ENCODE measurements at regions not wholly inside any gene's neighbourhood (a gene's known extent, or its start where the extent isn't known, plus 50 kb on each side); places are given as distances from the start of the nearest gene placed in this dataset.

DNA sequence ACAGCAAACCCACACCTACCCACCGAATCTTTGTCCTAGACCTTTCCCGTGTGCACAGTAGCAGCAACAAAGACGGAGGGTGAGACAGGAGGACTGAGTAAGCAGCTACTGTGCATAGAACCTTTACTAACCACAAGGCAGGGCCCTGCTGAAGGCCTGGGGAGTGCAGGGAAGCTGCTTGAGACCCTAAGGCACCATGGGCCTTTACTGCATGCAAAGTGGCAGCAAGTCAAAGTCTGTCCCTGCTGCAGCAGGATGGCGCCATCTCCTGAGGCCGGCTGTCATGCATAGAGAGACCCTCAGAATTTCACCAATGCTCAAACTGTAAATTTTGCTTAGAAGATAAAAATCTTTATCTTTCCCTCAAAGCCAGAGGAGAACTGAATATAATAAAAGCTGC is 610.5 kb downstream of the ACTR3B start:
- no peaks in the 10 kb centered on the region for H3K27me3 ChIP-seq (ENCODE audit: insufficient read depth, low read depth, low read length)
- H2AFZ ChIP-seq (ENCODE audit: low read depth, low read length) = no peak overlapping the region
- no peak for TF ChIP-seq RAD21 (conservative IDR thresholded peaks at IDR 0.05)
- TF ChIP-seq, protein P1, sequence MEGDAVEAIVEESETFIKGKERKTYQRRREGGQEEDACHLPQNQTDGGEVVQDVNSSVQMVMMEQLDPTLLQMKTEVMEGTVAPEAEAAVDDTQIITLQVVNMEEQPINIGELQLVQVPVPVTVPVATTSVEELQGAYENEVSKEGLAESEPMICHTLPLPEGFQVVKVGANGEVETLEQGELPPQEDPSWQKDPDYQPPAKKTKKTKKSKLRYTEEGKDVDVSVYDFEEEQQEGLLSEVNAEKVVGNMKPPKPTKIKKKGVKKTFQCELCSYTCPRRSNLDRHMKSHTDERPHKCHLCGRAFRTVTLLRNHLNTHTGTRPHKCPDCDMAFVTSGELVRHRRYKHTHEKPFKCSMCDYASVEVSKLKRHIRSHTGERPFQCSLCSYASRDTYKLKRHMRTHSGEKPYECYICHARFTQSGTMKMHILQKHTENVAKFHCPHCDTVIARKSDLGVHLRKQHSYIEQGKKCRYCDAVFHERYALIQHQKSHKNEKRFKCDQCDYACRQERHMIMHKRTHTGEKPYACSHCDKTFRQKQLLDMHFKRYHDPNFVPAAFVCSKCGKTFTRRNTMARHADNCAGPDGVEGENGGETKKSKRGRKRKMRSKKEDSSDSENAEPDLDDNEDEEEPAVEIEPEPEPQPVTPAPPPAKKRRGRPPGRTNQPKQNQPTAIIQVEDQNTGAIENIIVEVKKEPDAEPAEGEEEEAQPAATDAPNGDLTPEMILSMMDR (IDR thresholded peaks at IDR 0.05; ENCODE audit: poor library complexity, severe bottlenecking) = no peak
- no peak for TF ChIP-seq POLR2AphosphoS5 (IDR thresholded peaks at IDR 0.05)
- TF ChIP-seq SMC3 (conservative IDR thresholded peaks at IDR 0.05; ENCODE audit: poor library complexity) = no peak
- TF ChIP-seq TAF1 (IDR thresholded peaks at IDR 0.05; ENCODE audit: low read depth) = no peak
- TF ChIP-seq, protein P2, sequence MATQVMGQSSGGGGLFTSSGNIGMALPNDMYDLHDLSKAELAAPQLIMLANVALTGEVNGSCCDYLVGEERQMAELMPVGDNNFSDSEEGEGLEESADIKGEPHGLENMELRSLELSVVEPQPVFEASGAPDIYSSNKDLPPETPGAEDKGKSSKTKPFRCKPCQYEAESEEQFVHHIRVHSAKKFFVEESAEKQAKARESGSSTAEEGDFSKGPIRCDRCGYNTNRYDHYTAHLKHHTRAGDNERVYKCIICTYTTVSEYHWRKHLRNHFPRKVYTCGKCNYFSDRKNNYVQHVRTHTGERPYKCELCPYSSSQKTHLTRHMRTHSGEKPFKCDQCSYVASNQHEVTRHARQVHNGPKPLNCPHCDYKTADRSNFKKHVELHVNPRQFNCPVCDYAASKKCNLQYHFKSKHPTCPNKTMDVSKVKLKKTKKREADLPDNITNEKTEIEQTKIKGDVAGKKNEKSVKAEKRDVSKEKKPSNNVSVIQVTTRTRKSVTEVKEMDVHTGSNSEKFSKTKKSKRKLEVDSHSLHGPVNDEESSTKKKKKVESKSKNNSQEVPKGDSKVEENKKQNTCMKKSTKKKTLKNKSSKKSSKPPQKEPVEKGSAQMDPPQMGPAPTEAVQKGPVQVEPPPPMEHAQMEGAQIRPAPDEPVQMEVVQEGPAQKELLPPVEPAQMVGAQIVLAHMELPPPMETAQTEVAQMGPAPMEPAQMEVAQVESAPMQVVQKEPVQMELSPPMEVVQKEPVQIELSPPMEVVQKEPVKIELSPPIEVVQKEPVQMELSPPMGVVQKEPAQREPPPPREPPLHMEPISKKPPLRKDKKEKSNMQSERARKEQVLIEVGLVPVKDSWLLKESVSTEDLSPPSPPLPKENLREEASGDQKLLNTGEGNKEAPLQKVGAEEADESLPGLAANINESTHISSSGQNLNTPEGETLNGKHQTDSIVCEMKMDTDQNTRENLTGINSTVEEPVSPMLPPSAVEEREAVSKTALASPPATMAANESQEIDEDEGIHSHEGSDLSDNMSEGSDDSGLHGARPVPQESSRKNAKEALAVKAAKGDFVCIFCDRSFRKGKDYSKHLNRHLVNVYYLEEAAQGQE (IDR thresholded peaks at IDR 0.05; ENCODE audit: borderline replicate concordance) = no peak
- no peak for TF ChIP-seq EP300 (conservative IDR thresholded peaks at IDR 0.05; ENCODE audit: poor library complexity, severe bottlenecking)
- TF ChIP-seq EZH2 (IDR thresholded peaks at IDR 0.05; ENCODE audit: borderline replicate concordance, insufficient read depth, low read length, poor library complexity, severe bottlenecking) = no peak
- TF ChIP-seq MXI1 (conservative IDR thresholded peaks at IDR 0.05; ENCODE audit: poor library complexity, severe bottlenecking) = no peak
- no peak overlapping the region for H3K4me3 ChIP-seq (ENCODE audit: low read length)
- no peaks in the 10 kb centered on the region for H3K9me2 ChIP-seq (ENCODE audit: insufficient read depth, low read length)
- no peaks in the 10 kb centered on the region for H3K36me3 ChIP-seq (ENCODE audit: insufficient read depth, low read length)
- H3K9me3 ChIP-seq (ENCODE audit: low read length) = peaks cover 4% of the 10 kb centered on the region
- H3K4me2 ChIP-seq (ENCODE audit: low read length) = no peak overlapping the region
- no peaks in the 10 kb centered on the region for H4K20me1 ChIP-seq (ENCODE audit: insufficient read depth)
- H3F3A ChIP-seq (ENCODE audit: insufficient read depth, low read length, poor library complexity, severe bottlenecking) = no peaks in the 10 kb centered on the region
- no peak overlapping the region for H3K9ac ChIP-seq (ENCODE audit: low read length)
- no peaks in the 10 kb centered on the region for H3K79me2 ChIP-seq (replicated peaks; ENCODE audit: insufficient read depth, low read length)
- H3K27ac ChIP-seq (ENCODE audit: low read length) = no peak overlapping the region

DNA sequence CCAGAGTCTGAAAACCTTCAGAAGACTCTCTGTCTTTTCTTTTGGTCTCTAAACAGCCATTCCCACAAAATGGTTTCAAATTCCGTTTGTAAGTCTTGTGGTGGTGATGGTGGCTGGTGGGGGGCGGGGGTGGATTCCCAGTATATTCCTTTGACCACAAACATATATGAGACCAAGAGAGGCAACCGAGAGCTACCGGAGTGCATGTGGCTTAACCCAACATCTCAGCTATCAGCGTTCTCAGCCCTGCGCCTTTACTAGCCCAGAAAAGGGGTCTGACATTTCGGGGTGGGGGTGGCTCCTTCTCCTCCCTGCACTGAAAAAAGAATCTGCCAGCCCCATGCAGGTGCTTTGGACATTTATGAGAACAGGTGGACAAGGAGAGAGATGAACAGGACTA is 621.1 kb downstream of the ACTR3B start:
- Histone ChIP-seq H3K9ac (ENCODE audit: low read length) (no peak overlapping the region), H3K4me3 (ENCODE audit: low read length) (no peak overlapping the region), H3K9me3 (ENCODE audit: low read length) (no peaks in the 10 kb centered on the region), H3K79me2 (replicated peaks; ENCODE audit: insufficient read depth, low read length) (no peaks in the 10 kb centered on the region), H3K9me2 (ENCODE audit: insufficient read depth, low read length) (no peaks in the 10 kb centered on the region), H3K27ac (ENCODE audit: low read length) (no peak overlapping the region), H3K4me2 (ENCODE audit: low read length) (no peak overlapping the region), H4K20me1 (ENCODE audit: insufficient read depth) (no peaks in the 10 kb centered on the region), H3F3A (ENCODE audit: insufficient read depth, low read length, poor library complexity, severe bottlenecking) (no peaks in the 10 kb centered on the region), H2AFZ (ENCODE audit: low read depth, low read length) (no peak overlapping the region), H3K36me3 (ENCODE audit: insufficient read depth, low read length) (no peaks in the 10 kb centered on the region), H3K27me3 (ENCODE audit: insufficient read depth, low read depth, low read length) (no peaks in the 10 kb centered on the region)
- TF ChIP-seq EP300 (conservative IDR thresholded peaks at IDR 0.05; ENCODE audit: poor library complexity, severe bottlenecking) (no peak), SMC3 (conservative IDR thresholded peaks at IDR 0.05; ENCODE audit: poor library complexity) (no peak), TAF1 (IDR thresholded peaks at IDR 0.05; ENCODE audit: low read depth) (no peak), RAD21 (conservative IDR thresholded peaks at IDR 0.05) (no peak), POLR2AphosphoS5 (IDR thresholded peaks at IDR 0.05) (no peak), EZH2 (IDR thresholded peaks at IDR 0.05; ENCODE audit: borderline replicate concordance, insufficient read depth, low read length, poor library complexity, severe bottlenecking) (no peak), MXI1 (conservative IDR thresholded peaks at IDR 0.05; ENCODE audit: poor library complexity, severe bottlenecking) (no peak)
- TF ChIP-seq, protein P2 (IDR thresholded peaks at IDR 0.05; ENCODE audit: borderline replicate concordance) = no peak
- TF ChIP-seq, protein P1 (IDR thresholded peaks at IDR 0.05; ENCODE audit: poor library complexity, severe bottlenecking) = no peak
